ENCODE measurements at regions not wholly inside any gene's neighbourhood (a gene's known extent, or its start where the extent isn't known, plus 50 kb on each side); places are given as distances from the start of the nearest gene placed in this dataset.

DNA sequence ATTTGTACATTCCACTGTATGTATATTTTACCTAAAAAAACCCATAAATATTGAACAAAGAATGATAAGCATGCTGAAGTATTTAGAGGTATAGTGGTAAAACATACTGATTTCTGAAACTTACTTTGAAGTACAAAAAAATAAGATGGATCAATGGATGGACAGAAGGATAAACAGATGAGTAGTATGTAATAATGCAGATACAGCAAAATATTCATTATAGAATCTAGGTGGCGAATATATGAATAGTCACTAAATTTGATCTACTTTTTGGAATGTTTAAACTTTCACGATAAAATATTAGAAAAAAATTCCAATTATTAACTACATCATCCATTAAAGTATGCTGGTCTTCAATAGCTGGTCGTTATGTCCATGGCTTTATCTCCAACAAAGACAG, 51.9 kb upstream of the GNB4 start:
- H2AK5ac ChIP-seq (ENCODE audit: low read depth, low read length): no peak overlapping the region
- H3K36me3 ChIP-seq (replicated peaks in 1 of 2; ENCODE audit: control insufficient read depth in 2 of 2, insufficient read depth in 2 of 2, low read length in 2 of 2): no peaks in the 10 kb centered on the region
- H2BK12ac ChIP-seq (ENCODE audit: low read length): no peak overlapping the region
- no peak overlapping the region for H3K18ac ChIP-seq (ENCODE audit: low read length)
- H3K23ac ChIP-seq (ENCODE audit: low read depth, low read length, poor library complexity): no peak overlapping the region
- no peaks in the 10 kb centered on the region for H3K27me3 ChIP-seq (ENCODE audit: control insufficient read depth in 3 of 3, insufficient read depth in 3 of 3, low read depth in 1 of 3, low read length in 3 of 3)
- no peaks in the 10 kb centered on the region for H3K9me3 ChIP-seq (replicated peaks in 1 of 2; ENCODE audit: control insufficient read depth in 2 of 2, insufficient read depth in 1 of 2, low read depth in 1 of 2, low read length in 2 of 2)
- H2AFZ ChIP-seq (ENCODE audit: low read length): no peak overlapping the region
- H3K4me3 ChIP-seq (ENCODE audit: low read length in 2 of 2): no peak overlapping the region
- no peak overlapping the region for H3K4me2 ChIP-seq (ENCODE audit: insufficient read depth, low read length, poor library complexity, severe bottlenecking)
- no peak overlapping the region for H3K27ac ChIP-seq (replicated peaks; ENCODE audit: low read length)
- no peak overlapping the region for H2BK120ac ChIP-seq (ENCODE audit: low read depth, low read length)
- no peak overlapping the region for H2BK15ac ChIP-seq (ENCODE audit: low read length)
- no peak overlapping the region for H4K8ac ChIP-seq (ENCODE audit: low read depth, low read length)
- H2BK5ac ChIP-seq (ENCODE audit: low read length): no peak overlapping the region
- DNase-seq (ENCODE audit: low spot score): no peak
- no peaks in the 10 kb centered on the region for H3K4me1 ChIP-seq (ENCODE audit: control insufficient read depth in 2 of 2, insufficient read depth in 1 of 2, low read depth in 1 of 2, low read length in 2 of 2)
- no peak overlapping the region for H3K4ac ChIP-seq (ENCODE audit: low read length)
- H3K9ac ChIP-seq (ENCODE audit: low read depth, low read length, poor library complexity): no peak overlapping the region
- no peaks in the 10 kb centered on the region for H3K79me1 ChIP-seq (ENCODE audit: low read depth, low read length)
- H4K91ac ChIP-seq (ENCODE audit: low read depth, low read length, poor library complexity): no peak overlapping the region
- WGBS, 2 donors (ENCODE audit: extremely low coverage in 2 of 2, insufficient read length in 2 of 2, insufficient replicate concordance in 1 of 2): no CpG with 5 or more reads among the region's 3 CpGs
- no peak overlapping the region for H3K14ac ChIP-seq (ENCODE audit: low read length)

DNA sequence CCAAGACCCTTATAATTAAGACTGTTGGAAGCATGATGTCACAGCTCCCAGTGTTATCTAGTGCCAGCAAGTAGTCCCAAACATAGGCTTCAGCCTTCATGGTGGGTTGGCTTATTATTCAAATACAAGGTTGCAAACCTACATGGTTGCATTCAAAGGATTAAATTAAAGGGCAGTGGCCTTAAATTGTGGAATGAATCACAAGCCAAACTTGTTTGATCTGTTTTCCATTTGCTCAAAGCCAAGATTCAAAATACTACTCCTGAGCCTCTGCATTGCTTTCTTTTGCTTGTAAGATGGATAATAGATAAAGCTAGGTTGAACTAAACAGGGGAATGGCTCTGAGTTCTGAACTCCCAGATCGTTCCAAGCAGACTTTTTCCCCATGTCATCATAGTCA, 52.4 kb upstream of the GNB4 start:
- no CpG with 5 or more reads among the region's 1 CpG for WGBS, 2 donors (ENCODE audit: extremely low coverage in 2 of 2, insufficient read length in 2 of 2, insufficient replicate concordance in 1 of 2)
- H3K9me3 ChIP-seq (replicated peaks in 1 of 2; ENCODE audit: control insufficient read depth in 2 of 2, insufficient read depth in 1 of 2, low read depth in 1 of 2, low read length in 2 of 2): no peaks in the 10 kb centered on the region
- no peak overlapping the region for H2BK15ac ChIP-seq (ENCODE audit: low read length)
- H3K36me3 ChIP-seq (replicated peaks in 1 of 2; ENCODE audit: control insufficient read depth in 2 of 2, insufficient read depth in 2 of 2, low read length in 2 of 2): no peaks in the 10 kb centered on the region
- no peak overlapping the region for H3K4me3 ChIP-seq (ENCODE audit: low read length in 2 of 2)
- no peak overlapping the region for H4K8ac ChIP-seq (ENCODE audit: low read depth, low read length)
- no peak overlapping the region for H2AK5ac ChIP-seq (ENCODE audit: low read depth, low read length)
- no peak overlapping the region for H3K4ac ChIP-seq (ENCODE audit: low read length)
- H3K79me1 ChIP-seq (ENCODE audit: low read depth, low read length): no peaks in the 10 kb centered on the region
- H2AFZ ChIP-seq (ENCODE audit: low read length): no peak overlapping the region
- no peak overlapping the region for H4K91ac ChIP-seq (ENCODE audit: low read depth, low read length, poor library complexity)
- H2BK12ac ChIP-seq (ENCODE audit: low read length): no peak overlapping the region
- H3K27ac ChIP-seq (replicated peaks; ENCODE audit: low read length): no peak overlapping the region
- no peak overlapping the region for H3K9ac ChIP-seq (ENCODE audit: low read depth, low read length, poor library complexity)
- no peak overlapping the region for H3K4me2 ChIP-seq (ENCODE audit: insufficient read depth, low read length, poor library complexity, severe bottlenecking)
- no peak overlapping the region for H3K23ac ChIP-seq (ENCODE audit: low read depth, low read length, poor library complexity)
- no peaks in the 10 kb centered on the region for H3K4me1 ChIP-seq (ENCODE audit: control insufficient read depth in 2 of 2, insufficient read depth in 1 of 2, low read depth in 1 of 2, low read length in 2 of 2)
- no peak overlapping the region for H2BK5ac ChIP-seq (ENCODE audit: low read length)
- H2BK120ac ChIP-seq (ENCODE audit: low read depth, low read length): no peak overlapping the region
- no peak for DNase-seq (ENCODE audit: low spot score)
- no peak overlapping the region for H3K18ac ChIP-seq (ENCODE audit: low read length)
- no peak overlapping the region for H3K14ac ChIP-seq (ENCODE audit: low read length)
- H3K27me3 ChIP-seq (ENCODE audit: control insufficient read depth in 3 of 3, insufficient read depth in 3 of 3, low read depth in 1 of 3, low read length in 3 of 3): no peaks in the 10 kb centered on the region

DNA sequence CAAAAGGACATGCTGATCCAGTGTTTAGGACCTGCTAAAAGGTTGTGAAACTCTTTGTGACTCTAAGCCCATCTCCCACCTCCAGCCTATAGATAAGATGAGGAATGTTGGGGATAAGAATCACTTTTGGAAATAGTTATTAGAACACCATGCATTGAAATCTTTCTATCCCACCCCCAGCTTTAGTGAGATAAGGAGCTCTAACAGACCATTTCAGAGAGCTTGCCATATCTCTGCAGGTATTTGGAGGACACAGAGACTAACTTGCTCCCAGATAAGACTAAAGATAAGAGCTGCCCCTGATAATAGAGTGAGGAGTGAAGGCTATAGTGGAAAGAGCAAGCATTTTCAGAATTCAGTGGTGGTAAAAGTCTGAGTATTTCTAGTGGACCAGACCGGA, 53.1 kb upstream of the GNB4 start:
- Histone ChIP-seq H3K4me1 (ENCODE audit: control insufficient read depth in 2 of 2, insufficient read depth in 1 of 2, low read depth in 1 of 2, low read length in 2 of 2) (no peaks in the 10 kb centered on the region), H2BK12ac (ENCODE audit: low read length) (no peak overlapping the region), H3K36me3 (replicated peaks in 1 of 2; ENCODE audit: control insufficient read depth in 2 of 2, insufficient read depth in 2 of 2, low read length in 2 of 2) (no peaks in the 10 kb centered on the region), H3K9me3 (replicated peaks in 1 of 2; ENCODE audit: control insufficient read depth in 2 of 2, insufficient read depth in 1 of 2, low read depth in 1 of 2, low read length in 2 of 2) (no peaks in the 10 kb centered on the region), H3K18ac (ENCODE audit: low read length) (no peak overlapping the region), H3K4me3 (ENCODE audit: low read length in 2 of 2) (no peak overlapping the region), H2BK5ac (ENCODE audit: low read length) (no peak overlapping the region), H3K4ac (ENCODE audit: low read length) (no peak overlapping the region), H2BK120ac (ENCODE audit: low read depth, low read length) (no peak overlapping the region), H4K91ac (ENCODE audit: low read depth, low read length, poor library complexity) (no peak overlapping the region), H4K8ac (ENCODE audit: low read depth, low read length) (no peak overlapping the region), H3K4me2 (ENCODE audit: insufficient read depth, low read length, poor library complexity, severe bottlenecking) (no peak overlapping the region), H3K9ac (ENCODE audit: low read depth, low read length, poor library complexity) (no peak overlapping the region), H2BK15ac (ENCODE audit: low read length) (no peak overlapping the region), H3K23ac (ENCODE audit: low read depth, low read length, poor library complexity) (no peak overlapping the region), H3K27me3 (ENCODE audit: control insufficient read depth in 3 of 3, insufficient read depth in 3 of 3, low read depth in 1 of 3, low read length in 3 of 3) (no peaks in the 10 kb centered on the region), H3K27ac (replicated peaks; ENCODE audit: low read length) (no peak overlapping the region), H3K14ac (ENCODE audit: low read length) (no peak overlapping the region), H3K79me1 (ENCODE audit: low read depth, low read length) (no peaks in the 10 kb centered on the region), H2AK5ac (ENCODE audit: low read depth, low read length) (no peak overlapping the region), H2AFZ (ENCODE audit: low read length) (no peak overlapping the region)
- WGBS, 2 donors (ENCODE audit: extremely low coverage in 2 of 2, insufficient read length in 2 of 2, insufficient replicate concordance in 1 of 2): no CpG with 5 or more reads among the region's 1 CpG
- DNase-seq (ENCODE audit: low spot score): no peak

DNA sequence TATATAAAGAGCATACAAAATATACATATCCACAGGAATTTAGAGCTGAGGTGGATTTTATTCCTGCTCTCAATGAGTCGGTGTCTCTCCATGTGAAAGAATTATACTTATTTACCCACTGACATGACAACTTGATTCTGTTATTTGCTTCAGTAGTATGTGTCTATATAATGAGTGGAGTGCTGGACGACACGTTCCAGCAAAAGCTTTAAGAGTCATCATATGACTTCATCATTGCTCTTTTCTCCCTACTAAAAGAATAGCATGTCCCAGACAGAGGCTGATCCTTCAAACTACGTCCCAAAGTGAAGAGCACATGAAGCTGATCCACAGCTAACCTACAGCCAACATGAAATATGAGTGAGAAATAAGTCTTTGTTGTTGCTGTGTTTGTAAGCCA, 54.3 kb upstream of the GNB4 start:
- H2BK5ac ChIP-seq (ENCODE audit: low read length): no peak overlapping the region
- no peak for DNase-seq (ENCODE audit: low spot score)
- no peak overlapping the region for H2AK5ac ChIP-seq (ENCODE audit: low read depth, low read length)
- no peak overlapping the region for H4K8ac ChIP-seq (ENCODE audit: low read depth, low read length)
- no peak overlapping the region for H2BK120ac ChIP-seq (ENCODE audit: low read depth, low read length)
- H2AFZ ChIP-seq (ENCODE audit: low read length): no peak overlapping the region
- H2BK15ac ChIP-seq (ENCODE audit: low read length): no peak overlapping the region
- no peak overlapping the region for H3K23ac ChIP-seq (ENCODE audit: low read depth, low read length, poor library complexity)
- no peak overlapping the region for H2BK12ac ChIP-seq (ENCODE audit: low read length)
- no peaks in the 10 kb centered on the region for H3K27me3 ChIP-seq (ENCODE audit: control insufficient read depth in 3 of 3, insufficient read depth in 3 of 3, low read depth in 1 of 3, low read length in 3 of 3)
- no peak overlapping the region for H3K27ac ChIP-seq (replicated peaks; ENCODE audit: low read length)
- H3K9ac ChIP-seq (ENCODE audit: low read depth, low read length, poor library complexity): no peak overlapping the region
- H3K79me1 ChIP-seq (ENCODE audit: low read depth, low read length): no peaks in the 10 kb centered on the region
- no peaks in the 10 kb centered on the region for H3K4me1 ChIP-seq (ENCODE audit: control insufficient read depth in 2 of 2, insufficient read depth in 1 of 2, low read depth in 1 of 2, low read length in 2 of 2)
- H3K36me3 ChIP-seq (replicated peaks in 1 of 2; ENCODE audit: control insufficient read depth in 2 of 2, insufficient read depth in 2 of 2, low read length in 2 of 2): no peaks in the 10 kb centered on the region
- no CpG with 5 or more reads among the region's 4 CpGs for WGBS, 2 donors (ENCODE audit: extremely low coverage in 2 of 2, insufficient read length in 2 of 2, insufficient replicate concordance in 1 of 2)
- H3K14ac ChIP-seq (ENCODE audit: low read length): no peak overlapping the region
- H3K18ac ChIP-seq (ENCODE audit: low read length): no peak overlapping the region
- H3K4ac ChIP-seq (ENCODE audit: low read length): no peak overlapping the region
- H4K91ac ChIP-seq (ENCODE audit: low read depth, low read length, poor library complexity): no peak overlapping the region
- no peaks in the 10 kb centered on the region for H3K9me3 ChIP-seq (replicated peaks in 1 of 2; ENCODE audit: control insufficient read depth in 2 of 2, insufficient read depth in 1 of 2, low read depth in 1 of 2, low read length in 2 of 2)
- no peak overlapping the region for H3K4me3 ChIP-seq (ENCODE audit: low read length in 2 of 2)
- no peak overlapping the region for H3K4me2 ChIP-seq (ENCODE audit: insufficient read depth, low read length, poor library complexity, severe bottlenecking)

Measured in neuronal stem cell (in vitro differentiated cells).